Karpas-422 (cell line): ENCODE measurements at regions not wholly inside any gene's neighbourhood (a gene's known extent, or its start where the extent isn't known, plus 50 kb on each side); places are given as distances from the start of the nearest gene placed in this dataset.

Experiments used
- DNase-seq: peaks from one replicate; pipeline ENCODE4 v3.0.0-alpha.2; 2015
- H2AFZ ChIP-seq: fragments of 200-600 bp; sonication (generic); 2 replicates; pipeline ENCODE4 v1.6.1; 2014; ENCODE audit warnings: antibody characterized with exemption, low read length, mixed read lengths
- H3K27ac ChIP-seq: fragments of 200-600 bp; sonication (generic); 2 replicates; pipeline ENCODE4 v1.5.1; 2014; ENCODE audit warnings: mild to moderate bottlenecking, low read length, moderate library complexity
- H3K27me3 ChIP-seq: fragments of 200-600 bp; sonication (generic); 2 replicates; pipeline ENCODE4 v1.6.1; 2014; ENCODE audit warnings: low read length, mixed read lengths
- H3K36me3 ChIP-seq: fragments of 200-600 bp; sonication (generic); 2 replicates; pipeline ENCODE4 v1.6.1; 2014; ENCODE audit warnings: low read length, mixed read lengths; ENCODE audit not compliant: insufficient read depth
- H3K4me1 ChIP-seq: fragments of 200-600 bp; sonication (generic); 2 replicates; pipeline ENCODE4 v1.6.1; 2014; ENCODE audit warnings: mild to moderate bottlenecking, low read length, mixed read lengths
- H3K4me2 ChIP-seq: fragments of 200-600 bp; sonication (generic); 2 replicates; pipeline ENCODE4 v1.6.1; 2014; ENCODE audit warnings: low read length, low read depth, mild to moderate bottlenecking; ENCODE audit not compliant: poor library complexity, severe bottlenecking
- H3K4me3 ChIP-seq: fragments of 200-600 bp; sonication (generic); 2 replicates; pipeline ENCODE4 v1.5.1; 2014; ENCODE audit warnings: mild to moderate bottlenecking, antibody characterized with exemption, low read length, mixed read lengths
- H3K79me2 ChIP-seq: fragments of 200-600 bp; sonication (generic); 2 replicates; pipeline ENCODE4 v1.6.1; 2014; ENCODE audit warnings: mild to moderate bottlenecking, low read length, mixed read lengths
- H3K9ac ChIP-seq: fragments of 200-600 bp; sonication (generic); 2 replicates; pipeline ENCODE4 v1.6.0; 2014; ENCODE audit warnings: low read length
- H3K9me2 ChIP-seq: fragments of 200-600 bp; sonication (generic), shearing (Covaris generic); replicated peaks from 2 replicates; pipeline ENCODE4 v1.6.0; 2014; ENCODE audit warnings: mild to moderate bottlenecking, low read length, moderate library complexity; ENCODE audit not compliant: insufficient read depth
- H3K9me3 ChIP-seq: fragments of 300-700, 200-600 bp; sonication (generic); 2 replicates; pipeline ENCODE4 v1.6.1; 2014; ENCODE audit warnings: low read length, mixed read lengths
- H4K20me1 ChIP-seq: fragments of 200-600 bp; sonication (generic); 2 replicates; pipeline ENCODE4 v1.6.1; 2014; ENCODE audit warnings: mild to moderate bottlenecking, antibody characterized with exemption, low read length, low read depth; ENCODE audit not compliant: insufficient read depth

DNA sequence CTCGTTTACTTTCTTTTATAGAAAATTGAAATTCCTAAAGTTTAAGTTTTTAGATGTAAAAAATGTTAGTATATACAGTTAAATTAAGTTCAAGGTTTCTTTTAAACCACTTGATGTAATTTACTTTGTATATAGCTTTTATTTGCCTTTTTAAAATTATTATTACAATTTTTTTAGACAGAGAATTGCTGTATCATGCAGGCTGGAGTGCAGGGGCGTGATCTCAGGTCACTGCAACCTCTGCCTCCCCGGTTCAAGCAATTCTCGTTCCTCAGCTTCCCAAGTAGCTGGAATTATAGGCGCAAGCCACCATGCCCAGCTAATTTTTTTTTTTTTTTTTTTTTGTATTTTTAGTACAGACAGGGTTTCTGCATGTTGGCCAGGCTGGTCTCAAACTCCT is 75.0 kb downstream of the KCNRG start:
- peak overlapping the region; percentile 17; the same call in 1 of the 2 replicates for H3K27ac ChIP-seq
- no peak for DNase-seq
- H3K9me2 ChIP-seq = no peaks in the 10 kb centered on the region
- H3K79me2 ChIP-seq = peaks cover 99% of the 10 kb centered on the region
- peaks cover 67% of the 10 kb centered on the region for H3K4me1 ChIP-seq
- H2AFZ ChIP-seq = no peak overlapping the region
- no peak overlapping the region for H3K4me3 ChIP-seq
- peaks cover 22% of the 10 kb centered on the region; the same call in 1 of the 2 replicates for H3K36me3 ChIP-seq
- no peak overlapping the region for H3K4me2 ChIP-seq
- no peak overlapping the region for H3K9ac ChIP-seq
- peaks cover 9% of the 10 kb centered on the region; the same call in 1 of the 2 replicates for H4K20me1 ChIP-seq
- H3K9me3 ChIP-seq = no peaks in the 10 kb centered on the region
- no peaks in the 10 kb centered on the region for H3K27me3 ChIP-seq

GRCh38 chr13:50094615-50095293 is 79.5 kb downstream of the KCNRG start:
- Histone ChIP-seq H4K20me1 (peaks cover 9% of the 10 kb centered on the region; the same call in 1 of the 2 replicates), H3K27me3 (no peaks in the 10 kb centered on the region), H3K36me3 (peaks cover 31% of the 10 kb centered on the region), H3K9ac (no peak overlapping the region), H3K9me2 (no peaks in the 10 kb centered on the region), H3K4me2 (no peak overlapping the region), H3K9me3 (peaks cover 6% of the 10 kb centered on the region; the same call in 1 of the 2 replicates), H2AFZ (no peak overlapping the region), H3K4me1 (peaks cover 40% of the 10 kb centered on the region), H3K27ac (0 out of 2 replicates have a peak overlapping the region, but pooled peaks have one; percentile 23), H3K79me2 (peaks cover 99% of the 10 kb centered on the region), H3K4me3 (no peak overlapping the region)
- DNase-seq = no peak

DNA sequence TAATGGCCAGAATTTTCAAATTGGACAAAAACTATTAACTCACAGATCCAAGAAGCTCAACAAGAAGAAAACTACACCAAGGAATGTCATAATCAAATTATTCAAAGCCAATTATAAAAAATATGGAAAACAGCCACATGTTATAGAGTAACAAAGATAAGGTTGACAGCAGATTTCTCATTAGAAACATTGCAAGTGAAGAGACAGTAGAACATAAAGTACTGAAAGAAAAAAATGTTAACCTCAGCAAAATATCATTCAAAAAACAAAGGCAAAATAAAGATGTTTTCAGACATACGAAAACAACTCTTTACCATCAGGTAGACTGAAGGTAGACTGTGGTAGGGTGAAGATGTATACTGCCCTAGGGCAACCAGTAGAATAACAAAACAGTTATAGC is 83.4 kb downstream of the KCNRG start:
- peaks cover 44% of the 10 kb centered on the region for H3K36me3 ChIP-seq
- H2AFZ ChIP-seq = no peak overlapping the region
- H3K9me2 ChIP-seq = no peaks in the 10 kb centered on the region
- H3K27ac ChIP-seq = no peak overlapping the region
- no peak overlapping the region for H3K4me3 ChIP-seq
- H4K20me1 ChIP-seq = peaks cover 3% of the 10 kb centered on the region; the same call in 1 of the 2 replicates
- no peak overlapping the region for H3K9ac ChIP-seq
- no peak overlapping the region for H3K4me2 ChIP-seq
- H3K9me3 ChIP-seq = peaks cover 6% of the 10 kb centered on the region; the same call in 1 of the 2 replicates
- peaks cover 97% of the 10 kb centered on the region for H3K79me2 ChIP-seq
- no peaks in the 10 kb centered on the region for H3K27me3 ChIP-seq
- H3K4me1 ChIP-seq = peaks cover 9% of the 10 kb centered on the region; the same call in 1 of the 2 replicates
- no peak for DNase-seq

DNA sequence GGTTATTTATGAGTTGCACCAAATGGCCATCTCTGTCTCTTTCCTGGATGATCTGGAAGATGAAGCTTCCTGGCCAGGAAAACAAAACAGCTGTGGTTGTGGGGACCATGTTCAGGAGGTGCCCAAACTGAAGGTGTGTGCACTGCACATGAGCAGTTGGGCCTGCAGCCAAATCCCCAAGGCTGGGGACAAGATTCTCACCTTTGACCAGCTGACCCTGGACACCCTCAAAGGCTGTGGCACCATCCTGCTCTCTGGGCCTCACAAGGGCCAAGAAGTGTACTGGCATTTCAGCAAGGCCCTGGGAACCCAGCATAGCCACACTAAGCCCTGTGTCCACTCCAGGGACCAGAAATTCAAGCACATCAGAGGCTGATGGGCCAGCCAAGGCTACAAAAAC is 84.2 kb downstream of the KCNRG start:
- Histone ChIP-seq H3K79me2 (peaks cover 98% of the 10 kb centered on the region), H3K4me3 (no peak overlapping the region), H3K4me1 (peaks cover 11% of the 10 kb centered on the region; the same call in 1 of the 2 replicates), H3K27ac (no peak overlapping the region), H3K9me3 (peaks cover 6% of the 10 kb centered on the region; the same call in 1 of the 2 replicates), H3K27me3 (no peaks in the 10 kb centered on the region), H3K36me3 (peaks cover 44% of the 10 kb centered on the region), H3K4me2 (no peak overlapping the region), H3K9ac (no peak overlapping the region), H4K20me1 (peaks cover 3% of the 10 kb centered on the region; the same call in 1 of the 2 replicates), H2AFZ (no peak overlapping the region), H3K9me2 (no peaks in the 10 kb centered on the region)
- DNase-seq = no peak

- Histone ChIP-seq H3K4me2 (no peak overlapping the region), H3K4me3 (no peak overlapping the region), H3K9me2 (no peaks in the 10 kb centered on the region), H3K9ac (no peak overlapping the region), H3K27ac (no peak overlapping the region), H3K9me3 (peaks cover 6% of the 10 kb centered on the region; the same call in 1 of the 2 replicates), H3K79me2 (peaks cover 98% of the 10 kb centered on the region), H3K4me1 (peaks cover 22% of the 10 kb centered on the region), H4K20me1 (no peaks in the 10 kb centered on the region), H3K27me3 (no peaks in the 10 kb centered on the region), H2AFZ (no peak overlapping the region), H3K36me3 (peaks cover 54% of the 10 kb centered on the region)
- DNase-seq = no peak
Measured at GRCh38 chr13:50101590-50101989, 86.3 kb downstream of the KCNRG start.

DNA sequence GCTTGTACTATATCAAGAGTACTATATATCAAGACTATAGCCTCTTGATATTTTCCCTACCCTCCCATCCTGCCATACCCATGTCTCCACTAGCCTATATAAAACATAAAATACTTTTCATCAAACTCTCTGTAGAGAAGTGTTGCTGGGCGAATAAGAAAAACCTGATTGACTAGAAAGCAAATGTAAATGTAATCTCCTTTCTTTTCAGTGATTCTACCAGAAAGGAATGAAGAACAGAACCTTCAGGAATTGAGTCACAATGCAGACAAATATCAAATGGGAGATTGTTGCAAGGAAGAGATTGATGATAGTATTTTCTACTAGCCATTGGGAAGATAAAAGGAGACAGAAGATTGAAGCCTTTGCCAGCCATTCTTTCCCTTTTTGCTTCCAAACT is 89.2 kb downstream of the KCNRG start:
- Histone ChIP-seq H2AFZ (no peak overlapping the region), H3K9ac (no peak overlapping the region), H3K9me3 (peaks cover 1% of the 10 kb centered on the region; the same call in 1 of the 2 replicates), H3K9me2 (no peaks in the 10 kb centered on the region), H3K36me3 (peaks cover 26% of the 10 kb centered on the region), H3K4me3 (no peak overlapping the region), H3K79me2 (peaks cover 93% of the 10 kb centered on the region), H3K27ac (no peak overlapping the region), H3K27me3 (no peaks in the 10 kb centered on the region), H3K4me1 (peaks cover 33% of the 10 kb centered on the region), H3K4me2 (no peak overlapping the region), H4K20me1 (no peaks in the 10 kb centered on the region; the same call in 1 of the 2 replicates)
- no peak for DNase-seq

DNA sequence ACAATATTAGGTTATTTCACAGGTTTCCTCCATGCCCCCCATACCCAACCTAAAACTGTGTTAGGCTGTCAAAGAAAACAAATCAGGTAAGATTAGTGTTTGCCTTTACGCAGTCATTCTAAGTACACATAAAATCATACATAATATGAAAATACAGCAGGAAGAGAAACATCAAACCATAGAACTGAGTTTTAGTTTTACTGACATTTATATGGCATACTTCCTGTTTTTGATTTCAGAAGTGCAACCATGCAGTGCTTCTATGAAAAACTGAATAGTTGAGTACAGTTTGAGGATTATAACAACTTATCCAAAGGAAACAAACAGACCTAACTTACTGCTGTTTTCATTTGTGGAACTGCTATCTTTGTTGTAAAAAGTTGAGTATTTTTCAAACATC is 91.3 kb downstream of the KCNRG start:
- peaks cover 12% of the 10 kb centered on the region for H3K36me3 ChIP-seq
- H3K4me3 ChIP-seq = no peak overlapping the region
- peak overlapping the region; percentile 71 for H3K27ac ChIP-seq
- H3K9ac ChIP-seq = no peak overlapping the region
- no peak overlapping the region for H2AFZ ChIP-seq
- H3K9me2 ChIP-seq = no peaks in the 10 kb centered on the region
- peaks cover 93% of the 10 kb centered on the region for H3K79me2 ChIP-seq
- no peaks in the 10 kb centered on the region for H3K27me3 ChIP-seq
- H3K4me1 ChIP-seq = peaks cover 53% of the 10 kb centered on the region
- DNase-seq = peak; percentile 76
- H3K9me3 ChIP-seq = no peaks in the 10 kb centered on the region
- H3K4me2 ChIP-seq = peak overlapping the region; percentile 40
- H4K20me1 ChIP-seq = no peaks in the 10 kb centered on the region; the same call in 1 of the 2 replicates

DNA sequence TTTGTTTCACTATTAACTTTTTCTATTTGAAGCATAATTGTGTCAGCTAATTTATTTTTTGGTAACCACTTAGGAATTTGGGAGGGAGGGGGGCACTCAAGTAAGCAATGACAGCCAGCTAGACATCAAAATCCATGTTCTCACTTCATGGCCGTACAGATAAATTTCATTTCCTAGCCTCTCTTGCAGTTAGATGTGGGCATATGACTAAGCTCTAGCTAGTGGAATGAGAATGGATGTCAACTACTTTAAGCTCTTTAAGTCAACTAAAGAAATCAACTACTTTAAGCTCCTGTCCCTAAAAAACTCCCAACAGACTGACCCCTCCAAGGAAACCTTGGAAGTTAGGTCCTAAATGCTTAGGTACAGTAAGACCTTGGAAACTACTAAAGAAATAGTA is 92.0 kb downstream of the KCNRG start:
- Histone ChIP-seq H3K79me2 (peaks cover 92% of the 10 kb centered on the region), H3K4me1 (peaks cover 55% of the 10 kb centered on the region), H3K27ac (peak overlapping the region; percentile 71), H3K4me3 (no peak overlapping the region), H3K27me3 (no peaks in the 10 kb centered on the region), H3K9me2 (no peaks in the 10 kb centered on the region), H4K20me1 (no peaks in the 10 kb centered on the region; the same call in 1 of the 2 replicates), H3K4me2 (peak overlapping the region; percentile 40), H3K36me3 (peaks cover 12% of the 10 kb centered on the region), H3K9ac (no peak overlapping the region; the same call in 1 of the 2 replicates), H2AFZ (no peak overlapping the region), H3K9me3 (no peaks in the 10 kb centered on the region)
- DNase-seq = no peak
